Superior temporal gyrus (tissue), 1 donor: ENCODE measurements at regions not wholly inside any gene's neighbourhood (a gene's known extent, or its start where the extent isn't known, plus 50 kb on each side); places are given as distances from the start of the nearest gene placed in this dataset.

Experiments
- DNase-seq: peaks from one replicate; pipeline ENCODE4 v3.0.0-alpha.2; 2016; ENCODE audit errors: extremely low spot score

- DNase-seq = no peak
Observed at GRCh38 chr12:93154753-93155480, 222.8 kb upstream of the NUDT4 start.

GRCh38 chr12:93156086-93156716 lies 221.5 kb upstream of the NUDT4 start:
- DNase-seq = peak; percentile 58

GRCh38 chr12:93157279-93157678 lies 220.4 kb upstream of the NUDT4 start:
- no peak for DNase-seq

GRCh38 chr12:93158065-93158843 lies 219.5 kb upstream of the NUDT4 start:
- DNase-seq = no peak

- no peak for DNase-seq
Observed at GRCh38 chr12:93163260-93164036, 214.3 kb upstream of the NUDT4 start.

GRCh38 chr12:93164103-93164880 lies 213.4 kb upstream of the NUDT4 start:
- DNase-seq = no peak

- DNase-seq = no peak
Observed at GRCh38 chr12:93165384-93165932, 212.3 kb upstream of the NUDT4 start.

GRCh38 chr12:93166541-93167307 lies 211.0 kb upstream of the NUDT4 start:
- no peak for DNase-seq

- DNase-seq = no peak
Observed at GRCh38 chr12:93167331-93167730, 210.4 kb upstream of the NUDT4 start.

GRCh38 chr12:93167841-93168492 lies 209.8 kb upstream of the NUDT4 start:
- DNase-seq = peak; percentile 63

GRCh38 chr12:93168751-93169150 lies 209.0 kb upstream of the NUDT4 start:
- DNase-seq = no peak

- DNase-seq = no peak
Observed at GRCh38 chr12:93169536-93169935, 208.2 kb upstream of the NUDT4 start.

- DNase-seq = no peak
Observed at GRCh38 chr12:93170928-93171327, 206.8 kb upstream of the NUDT4 start.

GRCh38 chr12:93173178-93173957 lies 204.4 kb upstream of the NUDT4 start:
- no peak for DNase-seq

- no peak for DNase-seq
Observed at GRCh38 chr12:93174048-93174447, 203.7 kb upstream of the NUDT4 start.

GRCh38 chr12:93174473-93174872 lies 203.3 kb upstream of the NUDT4 start:
- DNase-seq = no peak

- peak; percentile 58 for DNase-seq
Observed at GRCh38 chr12:93176165-93176564, 201.6 kb upstream of the NUDT4 start.

GRCh38 chr12:93176610-93177126 lies 201.1 kb upstream of the NUDT4 start:
- no peak for DNase-seq
